ENCODE measurements at regions not wholly inside any gene's neighbourhood (a gene's known extent, or its start where the extent isn't known, plus 50 kb on each side); places are given as distances from the start of the nearest gene placed in this dataset.
"Not testable (repeated sequence)": the region's sequence is repeated elsewhere in the genome, so short reads cannot be mapped to it uniquely, and the experiment has no call there.

- H3K27me3 Mint-ChIP-seq (ENCODE audit: low read depth); H3K27ac Mint-ChIP-seq; CTCF ChIA-PET; intact Hi-C loops (cut with micrococcal nuclease); H3K4me1 Mint-ChIP-seq (ENCODE audit: low read depth); H3K9me3 Mint-ChIP-seq; DNase-seq; H3K4me3 Mint-ChIP-seq; H3K36me3 Mint-ChIP-seq (ENCODE audit: low read depth): not testable (repeated sequence)
Observed at GRCh38 chr16:18263046-18263445, 73.5 kb downstream of the NPIPA8 start.

DNA sequence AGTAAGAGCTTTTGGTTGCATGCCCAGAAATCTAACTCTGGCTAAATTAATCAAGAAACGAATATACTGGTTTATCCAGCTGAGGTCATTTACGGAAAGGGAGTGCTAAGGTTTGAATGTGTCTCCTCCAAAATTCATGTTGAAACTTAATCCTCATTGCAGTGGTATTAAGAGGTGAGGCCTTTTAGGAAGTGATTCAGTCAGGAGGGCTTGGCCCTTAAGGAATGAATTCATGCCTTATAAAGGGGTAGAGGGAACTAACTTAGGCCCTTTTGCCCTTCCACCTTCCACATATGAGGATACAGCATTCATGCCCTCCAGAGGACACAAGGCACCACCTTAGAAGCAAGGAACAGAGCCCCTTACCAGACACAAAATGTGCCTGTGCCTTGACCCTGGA lies 74.7 kb downstream of the NPIPA8 start:
- H3K4me1 Mint-ChIP-seq (ENCODE audit: low read depth); intact Hi-C loops (cut with micrococcal nuclease); H3K4me3 Mint-ChIP-seq; DNase-seq; H3K9me3 Mint-ChIP-seq; H3K27me3 Mint-ChIP-seq (ENCODE audit: low read depth); H3K27ac Mint-ChIP-seq; CTCF ChIA-PET; H3K36me3 Mint-ChIP-seq (ENCODE audit: low read depth): not testable (repeated sequence)

DNA sequence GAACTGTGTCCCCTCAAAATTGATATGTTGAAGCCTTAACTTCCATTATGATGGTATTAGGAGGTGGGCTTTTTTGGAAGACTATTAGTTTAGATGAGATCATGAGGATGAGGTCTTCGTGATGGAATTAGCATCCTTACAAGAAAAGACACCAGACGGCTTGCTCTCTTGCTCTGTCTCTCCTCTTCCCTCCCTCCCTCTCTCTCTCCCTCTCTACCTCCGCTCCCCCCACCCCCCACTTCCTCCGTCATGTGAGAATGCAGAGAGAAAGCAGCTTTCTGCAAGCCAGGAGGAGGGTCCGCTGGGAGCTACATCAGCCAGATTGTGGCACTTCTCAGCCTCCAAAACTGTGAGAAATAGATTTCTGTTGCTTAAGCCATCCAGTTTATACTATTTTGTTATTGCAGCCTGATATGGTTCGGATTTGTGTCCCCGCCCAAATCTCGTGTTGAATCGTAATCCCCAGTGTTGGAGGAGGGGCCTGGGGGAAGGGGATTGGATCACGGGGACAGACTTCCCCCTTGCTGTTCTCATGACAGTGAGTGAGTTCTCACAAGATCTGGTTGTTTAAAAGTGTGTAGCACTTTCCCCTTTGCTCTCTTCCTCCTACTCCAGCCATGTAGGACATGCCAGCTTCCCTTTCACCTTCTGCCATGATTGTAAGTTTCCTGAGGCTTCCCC lies 76.9 kb downstream of the NPIPA8 start:
- H3K27me3 Mint-ChIP-seq (ENCODE audit: low read depth); intact Hi-C loops (cut with micrococcal nuclease); H3K4me1 Mint-ChIP-seq (ENCODE audit: low read depth); CTCF ChIA-PET; H3K36me3 Mint-ChIP-seq (ENCODE audit: low read depth); H3K27ac Mint-ChIP-seq; H3K4me3 Mint-ChIP-seq; H3K9me3 Mint-ChIP-seq: not testable (repeated sequence)
- peak; percentile 4 for DNase-seq

- H3K36me3 Mint-ChIP-seq (ENCODE audit: low read depth); CTCF ChIA-PET; intact Hi-C loops (cut with micrococcal nuclease); H3K27ac Mint-ChIP-seq; H3K27me3 Mint-ChIP-seq (ENCODE audit: low read depth); H3K9me3 Mint-ChIP-seq; DNase-seq; H3K4me3 Mint-ChIP-seq; H3K4me1 Mint-ChIP-seq (ENCODE audit: low read depth): not testable (repeated sequence)
Observed at GRCh38 chr16:18252943-18253342, 83.6 kb downstream of the NPIPA8 start.

DNA sequence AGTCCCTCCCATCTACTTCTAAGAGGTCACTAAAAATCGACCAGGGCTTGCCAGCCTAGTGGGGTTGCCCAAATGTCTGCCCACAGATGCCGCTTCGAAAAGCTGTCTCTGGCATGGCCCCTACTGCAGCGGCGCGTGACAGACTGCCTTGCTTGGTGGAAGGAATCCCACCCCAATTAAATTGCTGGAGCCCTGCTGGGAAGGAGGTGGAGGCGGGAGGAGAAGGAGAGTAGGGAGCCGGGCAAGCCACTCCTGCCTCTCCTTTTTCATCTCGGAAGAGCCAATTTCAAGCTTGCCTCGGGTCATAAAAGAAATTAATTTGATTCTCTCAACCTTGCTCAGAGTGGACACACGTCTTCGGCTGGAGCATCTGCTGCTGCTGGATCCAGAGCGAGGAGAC lies 106.0 kb downstream of the NPIPA8 start:
- CTCF ChIA-PET; H3K4me3 Mint-ChIP-seq; DNase-seq; H3K27ac Mint-ChIP-seq; H3K4me1 Mint-ChIP-seq (ENCODE audit: low read depth); intact Hi-C loops (cut with micrococcal nuclease); H3K36me3 Mint-ChIP-seq (ENCODE audit: low read depth); H3K9me3 Mint-ChIP-seq; H3K27me3 Mint-ChIP-seq (ENCODE audit: low read depth): not testable (repeated sequence)

GRCh38 chr16:18222054-18223009 lies 114.2 kb downstream of the NPIPA8 start:
- H3K36me3 Mint-ChIP-seq (ENCODE audit: low read depth); DNase-seq; CTCF ChIA-PET; intact Hi-C loops (cut with micrococcal nuclease); H3K4me3 Mint-ChIP-seq; H3K27ac Mint-ChIP-seq; H3K27me3 Mint-ChIP-seq (ENCODE audit: low read depth); H3K4me1 Mint-ChIP-seq (ENCODE audit: low read depth); H3K9me3 Mint-ChIP-seq: not testable (repeated sequence)

- CTCF ChIA-PET; intact Hi-C loops (cut with micrococcal nuclease); H3K4me3 Mint-ChIP-seq; H3K27ac Mint-ChIP-seq; H3K27me3 Mint-ChIP-seq (ENCODE audit: low read depth); H3K36me3 Mint-ChIP-seq (ENCODE audit: low read depth); H3K4me1 Mint-ChIP-seq (ENCODE audit: low read depth); H3K9me3 Mint-ChIP-seq; DNase-seq: not testable (repeated sequence)
Observed at GRCh38 chr16:18217741-18218140, 118.8 kb downstream of the NPIPA8 start.

DNA sequence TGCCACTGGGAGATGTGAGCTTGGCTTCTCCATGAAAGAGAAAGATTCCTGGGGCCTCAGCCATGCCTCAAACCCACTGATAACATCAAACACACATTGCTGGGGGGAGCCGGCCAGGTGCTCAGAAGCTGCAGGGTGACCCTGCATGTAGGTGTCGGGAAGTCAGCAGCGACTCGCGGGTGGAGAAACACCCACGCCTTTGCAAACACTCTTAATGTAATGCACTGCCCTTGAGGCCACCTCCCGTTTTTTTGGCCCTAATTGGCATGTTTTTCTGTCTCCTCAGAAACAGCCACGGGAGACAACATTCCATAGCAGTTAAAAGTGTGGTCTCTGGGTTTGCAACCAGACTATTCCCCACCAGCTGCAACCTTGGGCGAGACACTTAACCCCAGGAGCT lies 119.7 kb downstream of the NPIPA8 start:
- H3K27me3 Mint-ChIP-seq (ENCODE audit: low read depth); H3K4me1 Mint-ChIP-seq (ENCODE audit: low read depth); H3K36me3 Mint-ChIP-seq (ENCODE audit: low read depth); intact Hi-C loops (cut with micrococcal nuclease); CTCF ChIA-PET; DNase-seq; H3K9me3 Mint-ChIP-seq; H3K4me3 Mint-ChIP-seq; H3K27ac Mint-ChIP-seq: not testable (repeated sequence)

DNA sequence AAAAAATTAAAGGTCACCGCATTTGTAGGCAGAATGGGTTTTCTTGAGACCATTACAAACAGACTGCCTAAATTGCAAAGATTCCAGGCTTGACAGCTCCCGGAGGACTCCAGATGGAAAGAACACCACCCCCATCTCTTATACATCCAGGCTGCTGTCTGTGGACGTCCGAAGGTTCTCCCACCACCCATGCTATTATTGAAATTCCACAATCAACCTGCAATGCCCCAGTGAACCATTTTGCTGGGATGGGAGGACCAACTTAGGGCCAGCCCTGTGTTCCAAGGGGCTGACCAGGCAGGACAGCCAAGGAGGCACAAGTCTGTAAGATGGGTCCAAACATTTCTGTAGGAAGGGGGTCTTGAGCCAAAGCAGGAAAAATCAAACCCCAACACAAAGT lies 122.7 kb downstream of the NPIPA8 start:
- CTCF ChIA-PET; H3K36me3 Mint-ChIP-seq (ENCODE audit: low read depth); H3K27me3 Mint-ChIP-seq (ENCODE audit: low read depth); DNase-seq; H3K9me3 Mint-ChIP-seq; H3K4me1 Mint-ChIP-seq (ENCODE audit: low read depth); H3K4me3 Mint-ChIP-seq; intact Hi-C loops (cut with micrococcal nuclease); H3K27ac Mint-ChIP-seq: not testable (repeated sequence)

DNA sequence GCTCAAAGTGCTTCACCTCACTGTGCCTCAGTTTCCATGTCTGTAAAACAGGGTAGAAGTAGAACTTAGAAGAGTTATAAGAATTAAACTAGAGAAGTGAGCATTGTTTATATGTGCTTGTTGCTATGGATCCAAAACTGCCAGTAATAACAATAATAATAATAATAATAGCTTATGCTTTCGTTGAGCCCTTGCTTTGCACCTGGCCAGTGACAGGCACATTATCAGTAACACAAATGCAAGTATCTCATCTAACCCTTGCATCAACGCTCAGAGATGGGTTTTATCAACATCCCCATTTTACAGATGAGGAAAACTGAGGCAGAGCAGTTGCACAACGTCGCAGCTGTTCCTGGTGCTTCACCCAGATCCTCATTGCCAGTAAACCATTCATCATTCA lies 125.0 kb downstream of the NPIPA8 start:
- H3K36me3 Mint-ChIP-seq (ENCODE audit: low read depth); H3K27ac Mint-ChIP-seq; H3K9me3 Mint-ChIP-seq; DNase-seq; intact Hi-C loops (cut with micrococcal nuclease); H3K27me3 Mint-ChIP-seq (ENCODE audit: low read depth); H3K4me3 Mint-ChIP-seq; CTCF ChIA-PET; H3K4me1 Mint-ChIP-seq (ENCODE audit: low read depth): not testable (repeated sequence)

GRCh38 chr16:18204786-18205185 lies 131.8 kb downstream of the NPIPA8 start:
- H3K9me3 Mint-ChIP-seq; CTCF ChIA-PET; DNase-seq; intact Hi-C loops (cut with micrococcal nuclease); H3K4me3 Mint-ChIP-seq; H3K36me3 Mint-ChIP-seq (ENCODE audit: low read depth); H3K27ac Mint-ChIP-seq; H3K27me3 Mint-ChIP-seq (ENCODE audit: low read depth); H3K4me1 Mint-ChIP-seq (ENCODE audit: low read depth): not testable (repeated sequence)

- H3K27ac Mint-ChIP-seq; H3K4me1 Mint-ChIP-seq (ENCODE audit: low read depth); H3K36me3 Mint-ChIP-seq (ENCODE audit: low read depth); intact Hi-C loops (cut with micrococcal nuclease); H3K4me3 Mint-ChIP-seq; H3K9me3 Mint-ChIP-seq; H3K27me3 Mint-ChIP-seq (ENCODE audit: low read depth); CTCF ChIA-PET: not testable (repeated sequence)
- DNase-seq, result peak; percentile 5
Observed at GRCh38 chr16:18204309-18204708, 132.2 kb downstream of the NPIPA8 start.

DNA sequence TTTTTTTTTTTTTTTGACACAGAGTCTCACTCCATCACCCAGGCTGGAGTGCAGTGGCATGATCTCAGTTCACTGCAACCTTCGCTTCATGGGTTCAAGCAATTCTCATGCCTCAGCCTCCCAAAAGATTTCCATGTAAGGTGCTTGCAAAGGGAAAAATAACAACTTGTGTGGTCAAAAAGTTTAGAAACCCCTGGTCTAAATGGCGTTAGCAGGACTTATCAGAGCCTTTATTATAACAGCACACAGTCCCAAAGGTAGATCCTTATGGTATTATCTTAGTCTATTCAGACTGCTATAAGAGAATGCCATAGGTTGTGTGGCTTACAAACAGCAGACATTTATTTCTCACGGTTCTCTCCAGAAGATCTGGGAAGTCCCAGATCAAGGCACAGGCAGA lies 135.0 kb downstream of the NPIPA8 start:
- H3K36me3 Mint-ChIP-seq (ENCODE audit: low read depth); H3K9me3 Mint-ChIP-seq; H3K4me1 Mint-ChIP-seq (ENCODE audit: low read depth); H3K4me3 Mint-ChIP-seq; intact Hi-C loops (cut with micrococcal nuclease); DNase-seq; H3K27ac Mint-ChIP-seq; H3K27me3 Mint-ChIP-seq (ENCODE audit: low read depth); CTCF ChIA-PET: not testable (repeated sequence)

All from activated naive CD4-positive, alpha-beta T cell treated with anti-CD3 and anti-CD28 coated beads for 36 hours (primary cell).